ENCODE measurements at regions not wholly inside any gene's neighbourhood (a gene's known extent, or its start where the extent isn't known, plus 50 kb on each side); places are given as distances from the start of the nearest gene placed in this dataset.
"Not testable (repeated sequence)": the region's sequence is repeated elsewhere in the genome, so short reads cannot be mapped to it uniquely, and the experiment has no call there.

- DNase-seq (ENCODE audit: extremely low read depth in 1 of 11, low read depth in 9 of 11, low spot score in 4 of 11): no peak
These were observed 63.1 kb downstream of the TSN start for GRCh38 chr2:121818546-121818945.

- no peak for DNase-seq (ENCODE audit: extremely low read depth in 1 of 11, low read depth in 9 of 11, low spot score in 4 of 11)
These were observed 64.4 kb downstream of the TSN start for GRCh38 chr2:121819846-121820245.

GRCh38 chr2:121821476-121822158 is 66.2 kb downstream of the TSN start:
- no peak for DNase-seq (ENCODE audit: extremely low read depth in 1 of 11, low read depth in 9 of 11, low spot score in 4 of 11)

- DNase-seq (ENCODE audit: extremely low read depth in 1 of 11, low read depth in 9 of 11, low spot score in 4 of 11): no peak
These were observed 68.8 kb downstream of the TSN start for GRCh38 chr2:121824264-121824663.

GRCh38 chr2:121825003-121825950 is 69.8 kb downstream of the TSN start:
- DNase-seq (ENCODE audit: extremely low read depth in 1 of 11, low read depth in 9 of 11, low spot score in 4 of 11): no peak

- no peak for DNase-seq (ENCODE audit: extremely low read depth in 1 of 11, low read depth in 9 of 11, low spot score in 4 of 11)
These were observed 70.6 kb downstream of the TSN start for GRCh38 chr2:121826036-121826435.

GRCh38 chr2:121828281-121828731 is 72.9 kb downstream of the TSN start:
- DNase-seq (ENCODE audit: extremely low read depth in 1 of 11, low read depth in 9 of 11, low spot score in 4 of 11): peak in 1 of 11 donors; percentile 4

- no peak for DNase-seq (ENCODE audit: extremely low read depth in 1 of 11, low read depth in 9 of 11, low spot score in 4 of 11)
These were observed 75.4 kb downstream of the TSN start for GRCh38 chr2:121830809-121831208.

GRCh38 chr2:121831841-121832240 is 76.4 kb downstream of the TSN start:
- DNase-seq (ENCODE audit: extremely low read depth in 1 of 11, low read depth in 9 of 11, low spot score in 4 of 11): no peak

GRCh38 chr2:121832412-121833357 is 77.2 kb downstream of the TSN start:
- no peak for DNase-seq (ENCODE audit: extremely low read depth in 1 of 11, low read depth in 9 of 11, low spot score in 4 of 11)

GRCh38 chr2:121833358-121833723 is 77.9 kb downstream of the TSN start:
- DNase-seq (ENCODE audit: extremely low read depth in 1 of 11, low read depth in 9 of 11, low spot score in 4 of 11): no peak

GRCh38 chr2:121836611-121837010 is 81.2 kb downstream of the TSN start:
- DNase-seq (ENCODE audit: extremely low read depth in 1 of 11, low read depth in 9 of 11, low spot score in 4 of 11): no peak

- no peak for DNase-seq (ENCODE audit: extremely low read depth in 1 of 11, low read depth in 9 of 11, low spot score in 4 of 11)
These were observed 82.1 kb downstream of the TSN start for GRCh38 chr2:121837591-121837990.

- no peak for DNase-seq (ENCODE audit: extremely low read depth in 1 of 11, low read depth in 9 of 11, low spot score in 4 of 11)
These were observed 83.1 kb downstream of the TSN start for GRCh38 chr2:121838551-121838950.

- no peak for DNase-seq (ENCODE audit: extremely low read depth in 1 of 11, low read depth in 9 of 11, low spot score in 4 of 11)
These were observed 84.1 kb downstream of the TSN start for GRCh38 chr2:121839584-121839983.

- DNase-seq (ENCODE audit: extremely low read depth in 1 of 11, low read depth in 9 of 11, low spot score in 4 of 11): no peak
These were observed 93.8 kb downstream of the TSN start for GRCh38 chr2:121849236-121849635.

GRCh38 chr2:121853149-121853548 is 97.7 kb downstream of the TSN start:
- DNase-seq (ENCODE audit: extremely low read depth in 1 of 11, low read depth in 9 of 11, low spot score in 4 of 11): not testable (repeated sequence)

- no peak for DNase-seq (ENCODE audit: extremely low read depth in 1 of 11, low read depth in 9 of 11, low spot score in 4 of 11)
These were observed 100.1 kb downstream of the TSN start for GRCh38 chr2:121855510-121855909.

- no peak for DNase-seq (ENCODE audit: extremely low read depth in 1 of 11, low read depth in 9 of 11, low spot score in 4 of 11)
These were observed 100.9 kb downstream of the TSN start for GRCh38 chr2:121856360-121856759.

All from renal cortex interstitium (tissue), 11 donors.